ENCODE measurements at regions not wholly inside any gene's neighbourhood (a gene's known extent, or its start where the extent isn't known, plus 50 kb on each side); places are given as distances from the start of the nearest gene placed in this dataset.
"Not testable (repeated sequence)": the region's sequence is repeated elsewhere in the genome, so short reads cannot be mapped to it uniquely, and the experiment has no call there.

DNA sequence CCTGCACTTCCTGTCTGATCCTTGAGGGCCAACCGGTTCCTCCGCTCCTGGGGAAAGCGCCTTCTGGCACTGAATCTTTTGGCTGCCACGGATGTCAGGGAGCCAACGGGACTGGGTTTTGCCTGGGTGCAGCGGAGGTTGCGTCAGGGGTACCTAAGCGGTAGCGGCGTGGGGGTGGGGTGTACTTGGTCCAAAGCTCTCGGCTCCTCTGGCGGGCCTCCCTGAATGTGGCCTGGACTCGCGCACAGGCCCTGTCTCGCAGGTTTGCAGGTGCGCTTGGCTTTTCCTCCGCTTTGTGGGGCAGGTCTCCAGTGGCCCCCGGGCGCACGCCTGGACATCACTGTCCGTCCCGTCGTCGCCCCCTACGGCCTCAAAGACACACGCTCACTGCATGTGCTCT lies 1410.1 kb upstream of the PCDH10 start:
- DNase-seq = not testable (repeated sequence)

DNA sequence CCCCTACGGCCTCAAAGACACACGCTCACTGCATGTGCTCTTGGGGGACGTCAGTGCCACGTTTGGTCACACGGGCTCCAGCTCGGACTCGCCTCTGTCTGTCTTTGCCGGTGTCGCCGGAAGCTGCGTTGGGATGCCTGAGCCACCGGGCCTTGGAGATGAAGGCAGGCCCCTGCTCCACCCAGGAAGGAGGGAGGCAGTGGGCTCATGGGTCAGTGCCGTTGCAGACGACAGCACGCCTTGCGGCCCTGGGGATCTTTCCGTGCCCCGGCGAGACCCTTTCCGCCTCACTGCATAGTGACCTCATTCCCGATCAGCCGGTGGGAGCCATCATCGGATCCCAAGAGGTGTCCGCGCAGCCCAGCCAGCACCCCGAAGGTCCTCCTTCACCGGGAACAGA lies 1407.3 kb upstream of the PCDH10 start:
- not testable (repeated sequence) for DNase-seq

GRCh38 chr4:131742536-131743205 lies 1406.4 kb upstream of the PCDH10 start:
- DNase-seq = peak; percentile 39

DNA sequence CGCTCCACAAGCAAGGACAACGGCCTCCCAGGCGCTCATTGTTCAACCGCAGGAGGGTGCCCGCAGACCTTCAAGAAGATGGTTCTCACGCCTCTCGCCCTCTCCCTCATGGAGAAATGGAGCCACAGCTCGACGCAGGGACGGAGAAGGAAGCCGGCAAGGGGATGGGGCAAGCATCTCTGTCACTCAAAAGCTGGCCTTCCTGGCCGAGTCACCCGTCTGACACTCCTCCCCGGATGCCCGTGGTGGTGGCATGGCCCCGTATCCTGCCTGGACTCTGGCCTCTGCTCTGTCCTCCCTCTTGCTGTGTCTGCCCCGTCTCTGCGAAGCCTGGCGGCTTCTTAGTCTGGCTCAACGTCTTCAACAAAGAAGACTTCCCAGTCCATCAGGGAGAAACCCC lies 1405.7 kb upstream of the PCDH10 start:
- not testable (repeated sequence) for DNase-seq

GRCh38 chr4:131747203-131747602 lies 1401.9 kb upstream of the PCDH10 start:
- DNase-seq = not testable (repeated sequence)

DNA sequence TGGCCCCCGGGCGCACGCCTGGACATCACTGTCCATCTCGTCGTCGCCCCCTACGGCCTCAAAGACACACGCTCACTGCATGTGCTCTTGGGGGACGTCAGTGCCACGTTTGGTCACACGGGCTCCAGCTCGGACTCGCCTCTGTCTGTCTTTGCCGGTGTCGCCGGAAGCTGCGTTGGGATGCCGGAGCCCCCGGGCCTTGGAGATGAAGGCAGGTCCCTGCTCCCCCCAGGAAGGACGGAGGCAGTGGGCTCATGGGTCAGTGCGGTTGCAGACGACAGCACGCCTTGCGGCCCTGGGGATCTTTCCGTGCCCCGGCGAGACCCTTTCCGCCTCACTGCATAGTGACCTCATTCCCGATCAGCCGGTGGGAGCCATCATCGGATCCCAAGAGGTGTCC lies 1399.9 kb upstream of the PCDH10 start:
- not testable (repeated sequence) for DNase-seq

- not testable (repeated sequence) for DNase-seq
Observed at GRCh38 chr4:131750006-131750405, 1399.1 kb upstream of the PCDH10 start.

DNA sequence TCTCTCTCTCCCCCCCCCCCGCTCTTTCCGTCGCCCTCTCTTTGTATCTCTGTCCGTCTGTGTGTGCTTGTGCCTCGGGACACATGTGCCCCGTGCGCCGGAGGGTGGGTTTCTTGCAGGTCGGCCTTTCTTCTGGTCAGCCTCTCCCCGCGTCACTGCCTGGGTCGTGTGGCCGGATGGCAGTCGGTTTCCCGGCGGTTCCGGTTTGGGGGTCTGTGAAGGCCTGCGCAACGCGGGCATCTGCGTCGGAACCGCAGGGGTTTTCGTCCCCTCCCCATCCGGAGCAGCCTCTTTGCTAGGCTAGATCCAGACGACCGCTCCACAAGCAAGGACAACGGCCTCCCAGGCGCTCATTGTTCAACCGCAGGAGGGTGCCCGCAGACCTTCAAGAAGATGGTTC lies 1398.6 kb upstream of the PCDH10 start:
- not testable (repeated sequence) for DNase-seq

- not testable (repeated sequence) for DNase-seq
Observed at GRCh38 chr4:131762234-131762633, 1386.9 kb upstream of the PCDH10 start.

- DNase-seq = no peak
Observed at GRCh38 chr4:131764730-131765129, 1384.4 kb upstream of the PCDH10 start.

GRCh38 chr4:131774382-131774781 lies 1374.7 kb upstream of the PCDH10 start:
- not testable (repeated sequence) for DNase-seq

- not testable (repeated sequence) for DNase-seq
Observed at GRCh38 chr4:131810565-131810964, 1338.5 kb upstream of the PCDH10 start.

Measured in activated CD8-positive, alpha-beta memory T cell treated with anti-CD3 and anti-CD28 coated beads, Interleukin-2, amount 50 U/mL, for 4 hours (primary cell).